Adrenal gland (tissue), 9 donors: ENCODE measurements at regions not wholly inside any gene's neighbourhood (a gene's known extent, or its start where the extent isn't known, plus 50 kb on each side); places are given as distances from the start of the nearest gene placed in this dataset.
"Not testable (repeated sequence)": the region's sequence is repeated elsewhere in the genome, so short reads cannot be mapped to it uniquely, and the experiment has no call there.

ENCODE experiments used
- DNase-seq, 7 donors: peaks; one replicate each; pipeline ENCODE4 v3.0.0-alpha.2; 2019 to 2020
- H3K27ac ChIP-seq, 5 donors: fragments of 200-600 bp; sonication (generic) in 4 of 5; 1 replicate in 3 of 5; 2 replicates in 2 of 5; pipeline versions ENCODE4 v1.5.1 to v1.8.0; 2016 to 2020; ENCODE audit warnings: mild to moderate bottlenecking in 1 of 5
- H3K27me3 ChIP-seq: fragments of 200-600 bp; 2 replicates; pipeline ENCODE4 v1.8.0; 2021
- H3K36me3 ChIP-seq, 2 donors: fragments of 200-600 bp; replicated peaks in 1 of 2; 1 replicate in 1 of 2; 2 replicates in 1 of 2; pipeline versions ENCODE4 v1.5.1 to v1.8.0; 2018 to 2022
- H3K4me1 ChIP-seq, 2 donors: fragments of 200-600 bp; replicated peaks in 1 of 2; 1 replicate in 1 of 2; 2 replicates in 1 of 2; pipeline versions ENCODE4 v1.5.1 to v1.8.0; 2018 to 2021
- H3K4me3 ChIP-seq, 4 donors: fragments of 200-600 bp; sonication (generic) in 3 of 4; one replicate each; pipeline ENCODE4 v1.5.1; 2016 to 2018
- H3K9me3 ChIP-seq, 3 donors: fragments of 200-600 bp; sonication (generic) in 1 of 3; replicated peaks in 1 of 3; 1 replicate in 2 of 3; 2 replicates in 1 of 3; pipeline versions ENCODE4 v1.5.1 to v1.8.0; 2016 to 2021
- CTCF ChIP-seq, 6 experiments: fragments of 450-650 bp in 4 of 6; fragments of 200-600 bp in 2 of 6; sonication (generic) in 1 of 6; IDR thresholded peaks; 1 replicate in 5 of 6; 2 replicates in 1 of 6; pipeline versions ENCODE4 v1.5.1 to v1.8.0; 2016 to 2021; ENCODE audit warnings: antibody characterized with exemption in 6 of 6, mild to moderate bottlenecking in 2 of 6, moderate library complexity in 1 of 6
- POLR2A ChIP-seq, 2 donors: fragments of 450-650 bp; IDR thresholded peaks; one replicate each; pipeline ENCODE4 v1.6.1; 2017; ENCODE audit warnings: antibody characterized with exemption in 2 of 2, mild to moderate bottlenecking in 2 of 2, moderate library complexity in 1 of 2
- WGBS, 4 donors: extraction: QIAGEN DNeasy Blood & Tissue Kit in 2 of 4; methylation state at CpG; one replicate each; pipeline versions ENCODE4 v1.1.5 to v1.1.7; 2013 to 2017; 5-methylcytosine and 5-hydroxymethylcytosine counted together
- intact Hi-C, 2 donors: fragments of 100-400 bp; cut with DNase I; formaldehyde crosslinking; loops; one replicate each; pipeline versions ENCODE4 v1.14.1 to v1.15.0; 2022 to 2023
- donor health status: healthy with polysubstance abuse.
- donor health status: Bipolar disorder and iron deficiency.
- donor health status: DM: yes; HTN: yes; CAD: no.
- donor health status: DM: no; HTN: no; CAD: no.
- donor health status: DM: no; HTN: no; CAD: no.

DNA sequence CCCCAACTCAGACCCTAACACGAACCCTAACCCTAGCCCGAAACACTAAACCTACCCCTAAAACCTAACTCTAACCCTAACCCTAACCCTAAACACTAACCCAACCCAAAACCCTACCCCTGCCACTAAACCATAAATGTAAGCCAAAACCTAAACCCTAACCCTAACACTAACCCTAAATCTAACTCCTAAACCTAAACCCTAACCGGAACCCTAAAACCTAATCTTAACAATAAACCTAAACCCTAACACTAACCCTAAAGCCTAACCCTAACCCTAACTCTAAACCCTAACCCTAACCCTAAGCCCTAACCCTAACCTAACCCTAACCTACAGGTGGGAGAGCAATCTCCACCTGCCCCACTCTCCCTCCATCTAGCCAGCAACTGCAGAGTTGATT, 152.3 kb downstream of the OR4M2 start:
- Histone ChIP-seq H3K4me1 (no peaks in the 10 kb centered on the region), H3K27me3 (no peaks in the 10 kb centered on the region), H3K4me3 (no peak overlapping the region), H3K27ac (no peak overlapping the region), H3K36me3 (no peaks in the 10 kb centered on the region), H3K9me3 (no peaks in the 10 kb centered on the region)
- no peak for DNase-seq
- intact Hi-C loops, result no loop called here
- TF ChIP-seq CTCF (IDR thresholded peaks at IDR 0.05) (no peak), POLR2A (IDR thresholded peaks at IDR 0.05) (no peak)
- 83 to 93% (median 87%) methylated on average over 3 of the region's 3 CpGs for WGBS, 4 donors

DNA sequence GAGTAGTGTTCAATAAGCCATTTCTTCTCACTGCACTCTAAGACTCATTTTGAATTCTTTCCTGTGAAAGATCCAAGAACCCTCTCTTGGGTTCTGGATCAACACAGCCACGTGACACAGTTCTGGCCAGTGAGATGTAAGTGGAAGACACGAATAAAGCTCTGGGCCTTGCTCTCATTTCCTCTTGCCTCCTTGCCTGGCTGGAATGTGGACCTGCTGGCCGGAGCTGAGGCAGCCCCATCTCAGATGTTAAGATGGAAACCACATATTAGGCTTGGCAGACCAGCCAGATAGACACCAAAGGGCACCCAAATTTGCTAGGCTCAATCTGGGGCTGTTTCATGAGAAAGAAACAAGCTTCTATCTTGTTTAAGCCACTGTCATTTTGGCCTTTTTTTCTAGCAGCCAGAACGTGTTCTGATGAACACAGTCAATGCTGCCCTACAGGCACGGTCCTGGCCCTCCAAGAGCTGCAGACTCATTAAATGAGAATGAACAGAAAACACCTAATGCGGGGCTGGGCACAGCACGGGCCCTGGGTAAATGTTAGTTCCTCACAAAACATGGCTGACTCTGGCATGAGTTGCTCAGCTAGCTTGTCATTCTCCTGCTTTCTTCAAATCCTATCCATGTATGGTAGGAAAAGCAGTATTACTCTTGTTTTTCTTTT, 155.1 kb downstream of the OR4M2 start:
- H3K27me3 ChIP-seq, H3K27ac ChIP-seq, DNase-seq, H3K4me1 ChIP-seq, intact Hi-C loops, H3K36me3 ChIP-seq, H3K9me3 ChIP-seq, H3K4me3 ChIP-seq: not testable (repeated sequence)
- 51 to 58% (median 53%) methylated on average over 7 of the region's 7 CpGs for WGBS, 4 donors

DNA sequence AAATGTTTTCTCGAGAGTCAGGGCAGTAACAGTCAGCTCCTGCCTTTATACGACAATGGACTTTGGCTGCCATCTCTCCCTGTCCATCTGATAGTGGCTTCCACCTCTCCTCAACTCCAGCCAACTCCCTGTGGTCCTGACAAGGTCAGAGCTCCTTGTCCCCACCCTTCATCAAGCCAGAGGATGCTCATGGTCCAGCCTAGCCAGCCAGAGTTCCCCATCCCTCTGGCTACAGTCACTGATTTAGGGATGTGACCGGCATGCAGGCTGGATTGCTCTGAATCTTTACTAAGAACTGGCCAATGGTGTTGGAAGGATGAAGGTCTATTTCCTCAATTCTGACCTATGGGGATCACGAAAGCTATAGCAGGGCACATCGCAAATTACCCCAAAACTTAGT, 156.1 kb downstream of the OR4M2 start:
- no peak for DNase-seq
- no peaks in the 10 kb centered on the region for H3K9me3 ChIP-seq
- no peak overlapping the region for H3K27ac ChIP-seq
- no peaks in the 10 kb centered on the region for H3K36me3 ChIP-seq
- WGBS, 4 donors, result 54 to 66% (median 59%) methylated on average over 5 of the region's 5 CpGs
- no peak for TF ChIP-seq CTCF (IDR thresholded peaks at IDR 0.05)
- TF ChIP-seq POLR2A (IDR thresholded peaks at IDR 0.05), result no peak
- no peaks in the 10 kb centered on the region for H3K4me1 ChIP-seq
- intact Hi-C loops, result no loop called here
- H3K4me3 ChIP-seq, result no peak overlapping the region
- no peaks in the 10 kb centered on the region for H3K27me3 ChIP-seq

- H3K36me3 ChIP-seq, result no peaks in the 10 kb centered on the region
- H3K9me3 ChIP-seq, result no peaks in the 10 kb centered on the region
- no peak overlapping the region for H3K4me3 ChIP-seq
- DNase-seq, result no peak
- H3K4me1 ChIP-seq, result no peaks in the 10 kb centered on the region
- intact Hi-C loops, result no loop called here
- 54 to 77% (median 63%) methylated on average over 9 of the region's 9 CpGs for WGBS, 4 donors
- TF ChIP-seq POLR2A (IDR thresholded peaks at IDR 0.05) (no peak), CTCF (IDR thresholded peaks at IDR 0.05) (no peak)
- H3K27me3 ChIP-seq, result no peaks in the 10 kb centered on the region
- H3K27ac ChIP-seq, result no peak overlapping the region
Observed at GRCh38 chr15:22237891-22238275, 157.6 kb downstream of the OR4M2 start.

DNA sequence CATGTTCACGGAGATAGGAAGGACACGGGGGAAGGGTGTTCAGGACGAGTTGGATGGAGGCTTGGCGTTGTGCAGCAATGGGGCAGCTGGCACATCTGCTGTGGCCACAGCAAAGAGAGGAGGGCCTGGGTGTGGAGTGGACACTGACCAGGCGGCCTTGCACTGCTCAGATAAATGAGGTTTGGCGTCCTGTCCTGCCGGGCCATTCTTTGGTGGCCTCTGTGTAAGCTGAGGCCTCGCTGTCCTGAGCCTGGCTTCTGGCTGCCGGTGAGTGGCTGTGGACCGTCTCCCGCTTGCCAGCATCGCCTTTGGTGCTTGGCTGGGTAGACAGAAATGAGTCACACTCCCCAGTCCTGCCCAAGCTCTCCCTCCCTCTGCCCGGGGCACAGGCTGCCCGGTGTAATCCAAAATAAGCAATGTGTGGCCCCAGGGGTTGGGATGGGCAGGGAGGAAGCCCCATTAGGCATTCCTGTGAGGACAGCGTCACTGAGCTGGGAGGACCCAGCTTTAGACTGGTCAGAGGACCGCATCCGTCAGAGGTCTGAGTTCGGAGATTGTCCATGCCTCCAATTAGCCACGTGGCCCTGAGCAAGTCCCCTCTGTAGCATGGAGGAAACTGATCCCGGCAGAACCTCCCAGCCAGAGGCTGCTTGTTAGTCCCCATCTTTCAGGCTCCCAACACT, 158.1 kb downstream of the OR4M2 start:
- H3K36me3 ChIP-seq, DNase-seq, H3K27me3 ChIP-seq, H3K27ac ChIP-seq, H3K4me1 ChIP-seq, H3K9me3 ChIP-seq, intact Hi-C loops, H3K4me3 ChIP-seq: not testable (repeated sequence)
- 71 to 82% (median 72%) methylated on average over 8 to 20 of the region's 20 CpGs for WGBS, 4 donors

- H3K4me1 ChIP-seq, H3K9me3 ChIP-seq, intact Hi-C loops, H3K4me3 ChIP-seq, H3K27ac ChIP-seq, DNase-seq, H3K36me3 ChIP-seq, H3K27me3 ChIP-seq: not testable (repeated sequence)
- 70 to 83% (median 76%) methylated on average over 7 to 22 of the region's 22 CpGs for WGBS, 4 donors
Observed at GRCh38 chr15:22238959-22239805, 158.9 kb downstream of the OR4M2 start.
